GM18520 (cell line): ENCODE measurements at regions not wholly inside any gene's neighbourhood (a gene's known extent, or its start where the extent isn't known, plus 50 kb on each side); places are given as distances from the start of the nearest gene placed in this dataset.

ENCODE experiments used
- ATAC-seq: cut with Tn5 transposase; IDR thresholded peaks from one replicate; pipeline ENCODE4 v1.9.1; 2021; ENCODE audit not compliant: unreplicated experiment

DNA sequence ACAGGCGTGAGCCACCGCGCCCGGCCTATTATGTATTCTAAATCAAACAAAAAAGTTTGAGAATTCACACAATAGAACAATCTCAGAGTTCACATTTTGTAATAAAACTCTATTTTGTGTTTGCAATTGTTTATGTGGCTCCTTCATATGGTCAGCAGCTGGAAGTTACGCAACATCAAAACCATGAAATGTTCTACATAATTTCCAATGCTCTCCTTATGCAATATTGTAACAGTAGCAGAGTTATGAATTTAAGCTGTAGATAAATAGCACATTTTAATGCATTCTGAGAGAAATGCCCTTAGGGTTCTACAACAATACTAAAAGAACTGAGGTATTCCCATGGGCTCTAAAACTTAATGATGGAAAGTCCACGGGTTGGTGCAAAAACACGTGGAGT, 62.3 kb upstream of the COL11A1 start:
- no peak for ATAC-seq

DNA sequence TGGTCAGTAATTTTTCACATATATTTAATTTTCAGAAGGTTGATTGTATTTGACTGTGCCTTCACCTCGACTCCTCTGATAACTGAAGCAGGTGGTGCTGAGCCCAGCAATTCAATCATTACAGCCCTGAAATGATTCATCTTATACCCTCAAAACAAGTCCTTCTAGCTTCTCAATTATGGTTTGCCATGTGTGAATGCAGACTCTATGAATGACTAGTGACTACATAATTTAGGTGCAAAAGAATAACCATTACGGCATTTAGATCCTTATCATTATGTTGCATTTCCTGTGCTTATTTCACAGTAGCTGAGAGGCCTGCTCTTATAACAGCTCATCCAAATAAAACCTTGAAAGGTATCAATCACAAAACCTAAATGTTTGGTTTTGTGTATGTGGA, 54.0 kb upstream of the COL11A1 start:
- ATAC-seq, result peak; percentile 58

DNA sequence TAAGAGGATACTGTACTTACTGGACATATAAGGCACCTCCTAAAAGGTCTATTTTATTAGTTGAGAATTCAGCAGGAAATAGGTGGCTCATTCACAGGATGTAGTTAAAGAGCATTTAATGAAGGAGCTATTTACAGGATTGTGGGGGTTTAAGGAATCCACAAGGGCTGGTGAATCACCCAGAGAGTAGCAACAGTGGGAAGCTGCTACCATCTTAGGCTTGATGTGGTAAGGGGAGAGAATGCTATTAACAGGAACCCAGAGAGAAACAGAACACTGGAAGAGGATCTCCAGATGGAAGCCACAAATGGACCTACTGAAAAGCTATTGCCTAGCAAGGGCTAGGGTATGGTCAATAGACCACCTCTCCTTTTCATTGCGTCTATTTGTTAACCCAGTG, 52.0 kb upstream of the COL11A1 start:
- ATAC-seq, result no peak
